ENCODE measurements at regions not wholly inside any gene's neighbourhood (a gene's known extent, or its start where the extent isn't known, plus 50 kb on each side); places are given as distances from the start of the nearest gene placed in this dataset.

GRCh38 chr5:105821800-105822199, 1848.9 kb downstream of the EFNA5 start:
- H3K79me1 ChIP-seq (ENCODE audit: insufficient read depth, low read depth, low read length, poor library complexity, severe bottlenecking): no peaks in the 10 kb centered on the region
- no peak overlapping the region for H2BK20ac ChIP-seq (ENCODE audit: low read depth, low read length, poor library complexity, severe bottlenecking)
- no peak overlapping the region for H3K23ac ChIP-seq (ENCODE audit: insufficient read length, low read depth, low read length)
- 0 out of 7 replicates have a peak overlapping the region, but pooled peaks of 1 of the 3 experiments have one; percentile 74 for H3K27ac Mint-ChIP-seq
- WGBS (ENCODE audit: extremely low coverage, insufficient read length, low lambda C conversion rate): no CpG with 5 or more reads among the region's 2 CpGs
- no peak overlapping the region for H3K14ac ChIP-seq (ENCODE audit: insufficient read depth, low read length)
- H3K36me3 Mint-ChIP-seq (ENCODE audit: insufficient read depth in 1 of 3, low read depth in 3 of 3): no peaks in the 10 kb centered on the region
- H3K27me3 Mint-ChIP-seq (ENCODE audit: low read depth): no peaks in the 10 kb centered on the region
- TF ChIP-seq CTCF (conservative IDR thresholded peaks at IDR 0.05): no peak
- H2BK120ac ChIP-seq (ENCODE audit: low read depth, low read length, poor library complexity, severe bottlenecking): no peak overlapping the region
- no peak overlapping the region for H3K4ac ChIP-seq (ENCODE audit: low read depth, low read length)
- H3K27me3 ChIP-seq (ENCODE audit: insufficient read depth, low read length): no peaks in the 10 kb centered on the region
- H4K20me1 ChIP-seq (ENCODE audit: control insufficient read depth, insufficient read depth, insufficient read length): no peaks in the 10 kb centered on the region
- no peak overlapping the region for H3K27ac ChIP-seq (ENCODE audit: insufficient read length, low read depth, low read length)
- no peaks in the 10 kb centered on the region for H3K79me2 ChIP-seq (ENCODE audit: insufficient read depth, low read length)
- no peak overlapping the region for H4K5ac ChIP-seq (ENCODE audit: insufficient read length, low read depth, low read length)
- H4K8ac ChIP-seq (replicated peaks; ENCODE audit: insufficient read length, low read depth, low read length): no peak overlapping the region
- no peaks in the 10 kb centered on the region for H3K4me1 ChIP-seq (ENCODE audit: insufficient read depth, low read length)
- no peak overlapping the region for H2BK12ac ChIP-seq (ENCODE audit: insufficient read length, low read depth, low read length)
- no peaks in the 10 kb centered on the region for H3K9me3 ChIP-seq (ENCODE audit: control insufficient read depth, low read depth, low read length)
- no peak overlapping the region for H3T11ph ChIP-seq (ENCODE audit: low read length)
- no peak overlapping the region for H2AK5ac ChIP-seq (ENCODE audit: insufficient read length, low read length)
- H3K56ac ChIP-seq (ENCODE audit: insufficient read length, low read depth, low read length): no peak overlapping the region
- H2BK5ac ChIP-seq (ENCODE audit: insufficient read length, low read length): no peak overlapping the region
- peaks cover 0 to 4% of the 10 kb centered on the region in 2 experiments; a peak in 2 of 4 replicates for H3K4me1 Mint-ChIP-seq
- H3K4me2 ChIP-seq (ENCODE audit: insufficient read depth, insufficient read length, low read length): no peak overlapping the region
- H2BK15ac ChIP-seq (ENCODE audit: low read depth, low read length): no peak overlapping the region
- H3K4me3 Mint-ChIP-seq: no peak overlapping the region
- no peak overlapping the region for H4K91ac ChIP-seq (ENCODE audit: insufficient read length, low read depth, low read length)
- no peak overlapping the region for H3K9ac ChIP-seq (ENCODE audit: extremely low read depth, insufficient read length, low read length)
- H3K18ac ChIP-seq (ENCODE audit: insufficient read length, low read depth, low read length): no peak overlapping the region
- H3K23me2 ChIP-seq (ENCODE audit: insufficient read length, low read depth, low read length, poor library complexity, severe bottlenecking): no peaks in the 10 kb centered on the region
- H2AFZ ChIP-seq (ENCODE audit: low read length): no peak overlapping the region
- no peaks in the 10 kb centered on the region for H3K9me3 Mint-ChIP-seq
- no peak for DNase-seq
